Osteocyte (in vitro differentiated cells): ENCODE measurements at regions not wholly inside any gene's neighbourhood (a gene's known extent, or its start where the extent isn't known, plus 50 kb on each side); places are given as distances from the start of the nearest gene placed in this dataset.
A peak's percentile ranks its signal among the peaks of the same experiment; 100 is the strongest.
"Not testable (repeated sequence)": the region's sequence is repeated elsewhere in the genome, so short reads cannot be mapped to it uniquely, and the experiment has no call there.

Experiments
- DNase-seq: peaks from one replicate; pipeline ENCODE4 v3.0.0; 2021; ENCODE audit warnings: mixed read lengths; ENCODE audit not compliant: unreplicated experiment; ENCODE audit errors: extremely low spot score
- H3K27ac Mint-ChIP-seq: one replicate; pipeline ENCODE4 v1.8.0; 2021; ENCODE audit warnings: mild to moderate bottlenecking, mixed read lengths; ENCODE audit not compliant: unreplicated experiment
- H3K27me3 Mint-ChIP-seq: one replicate; pipeline ENCODE4 v1.8.0; 2021; ENCODE audit warnings: mixed read lengths; ENCODE audit not compliant: unreplicated experiment
- H3K36me3 Mint-ChIP-seq: one replicate; pipeline ENCODE4 v1.8.0; 2021; ENCODE audit warnings: mixed read lengths; ENCODE audit not compliant: unreplicated experiment
- H3K4me1 Mint-ChIP-seq: one replicate; pipeline ENCODE4 v1.8.0; 2021; ENCODE audit warnings: mixed read lengths; ENCODE audit not compliant: unreplicated experiment
- H3K4me3 Mint-ChIP-seq: one replicate; pipeline ENCODE4 v1.8.0; 2021; ENCODE audit warnings: mild to moderate bottlenecking, moderate library complexity, mixed read lengths; ENCODE audit not compliant: unreplicated experiment
- H3K9me3 Mint-ChIP-seq: one replicate; pipeline ENCODE4 v1.8.0; 2021; ENCODE audit warnings: mixed read lengths; ENCODE audit not compliant: unreplicated experiment
- TF ChIP-seq, protein P1 (sequence below): fragments of 200-600 bp; sonication (generic); IDR thresholded peaks from 2 replicates; pipeline ENCODE4 v1.5.0; 2021; ENCODE audit warnings: antibody characterized with exemption, mild to moderate bottlenecking, moderate library complexity

- no peaks in the 10 kb centered on the region for H3K9me3 Mint-ChIP-seq
- H3K36me3 Mint-ChIP-seq: no peaks in the 10 kb centered on the region
- no peak overlapping the region for H3K4me3 Mint-ChIP-seq
These were observed 115.4 kb downstream of the MRPL57 start for GRCh38 chr13:21291840-21292239.

DNA sequence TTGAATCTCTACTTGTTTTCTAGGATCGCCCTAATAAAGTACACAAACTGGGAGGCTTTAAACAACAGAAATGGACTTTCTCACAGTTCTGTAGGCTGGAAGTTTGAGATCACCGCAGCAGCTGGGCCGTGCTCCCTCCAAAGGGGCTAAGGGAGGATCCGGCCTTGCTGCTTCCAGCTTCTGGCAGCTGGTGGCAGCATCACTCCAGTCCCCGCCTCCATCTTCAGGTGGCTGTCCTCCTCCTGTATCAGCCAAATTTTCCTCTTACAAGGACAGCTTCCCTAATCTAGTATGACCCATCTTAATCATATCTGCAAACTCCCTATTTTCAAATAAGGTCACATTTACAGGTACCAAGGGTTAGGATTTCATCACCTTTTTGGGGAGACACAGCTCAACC is 120.5 kb downstream of the MRPL57 start:
- not testable (repeated sequence) for H3K36me3 Mint-ChIP-seq, H3K9me3 Mint-ChIP-seq, DNase-seq
- Mint-ChIP-seq H3K4me3 (peak overlapping the region; percentile 18), H3K27me3 (peaks cover 11% of the 10 kb centered on the region), H3K4me1 (peaks cover 21% of the 10 kb centered on the region), H3K27ac (peak overlapping the region; percentile 70)
- TF ChIP-seq, protein P1, sequence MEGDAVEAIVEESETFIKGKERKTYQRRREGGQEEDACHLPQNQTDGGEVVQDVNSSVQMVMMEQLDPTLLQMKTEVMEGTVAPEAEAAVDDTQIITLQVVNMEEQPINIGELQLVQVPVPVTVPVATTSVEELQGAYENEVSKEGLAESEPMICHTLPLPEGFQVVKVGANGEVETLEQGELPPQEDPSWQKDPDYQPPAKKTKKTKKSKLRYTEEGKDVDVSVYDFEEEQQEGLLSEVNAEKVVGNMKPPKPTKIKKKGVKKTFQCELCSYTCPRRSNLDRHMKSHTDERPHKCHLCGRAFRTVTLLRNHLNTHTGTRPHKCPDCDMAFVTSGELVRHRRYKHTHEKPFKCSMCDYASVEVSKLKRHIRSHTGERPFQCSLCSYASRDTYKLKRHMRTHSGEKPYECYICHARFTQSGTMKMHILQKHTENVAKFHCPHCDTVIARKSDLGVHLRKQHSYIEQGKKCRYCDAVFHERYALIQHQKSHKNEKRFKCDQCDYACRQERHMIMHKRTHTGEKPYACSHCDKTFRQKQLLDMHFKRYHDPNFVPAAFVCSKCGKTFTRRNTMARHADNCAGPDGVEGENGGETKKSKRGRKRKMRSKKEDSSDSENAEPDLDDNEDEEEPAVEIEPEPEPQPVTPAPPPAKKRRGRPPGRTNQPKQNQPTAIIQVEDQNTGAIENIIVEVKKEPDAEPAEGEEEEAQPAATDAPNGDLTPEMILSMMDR: peak; percentile 67

More at GRCh38 chr13:21291840-21292239, 115.4 kb downstream of the MRPL57 start:
- Mint-ChIP-seq H3K27me3 (peaks cover 19% of the 10 kb centered on the region), H3K27ac (no peak overlapping the region), H3K4me1 (no peaks in the 10 kb centered on the region)
- TF ChIP-seq, protein P1: no peak
- DNase-seq: no peak

DNA sequence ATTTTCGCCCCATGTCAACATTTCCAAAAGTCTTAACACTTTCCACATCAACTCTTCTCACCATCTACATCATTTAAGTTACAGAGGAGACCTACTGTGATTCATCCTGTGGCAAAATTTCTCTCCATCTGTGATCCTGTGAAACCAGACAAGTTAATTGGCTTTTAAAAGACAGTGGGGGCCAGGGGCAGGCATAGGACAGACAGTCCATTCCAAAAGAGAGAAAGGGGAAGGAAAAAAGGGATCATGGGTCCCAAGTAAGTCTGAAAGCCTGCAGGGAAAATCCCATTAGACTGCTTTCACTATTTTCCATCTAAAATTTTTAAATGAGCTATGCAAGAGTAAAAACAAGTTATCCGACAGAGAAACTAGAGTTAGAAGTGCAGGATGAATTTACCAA is 121.0 kb downstream of the MRPL57 start:
- TF ChIP-seq, protein P1: no peak
- no peak for DNase-seq
- peak overlapping the region; percentile 70 for H3K27ac Mint-ChIP-seq
- peaks cover 21% of the 10 kb centered on the region for H3K4me1 Mint-ChIP-seq
- H3K9me3 Mint-ChIP-seq: no peaks in the 10 kb centered on the region
- peak overlapping the region; percentile 90 for H3K4me3 Mint-ChIP-seq
- H3K27me3 Mint-ChIP-seq: peaks cover 10% of the 10 kb centered on the region
- no peaks in the 10 kb centered on the region for H3K36me3 Mint-ChIP-seq

- Mint-ChIP-seq H3K4me1 (peaks cover 21% of the 10 kb centered on the region), H3K27ac (peak overlapping the region; percentile 70)
These were observed 121.7 kb downstream of the MRPL57 start for GRCh38 chr13:21297914-21298831.

DNA sequence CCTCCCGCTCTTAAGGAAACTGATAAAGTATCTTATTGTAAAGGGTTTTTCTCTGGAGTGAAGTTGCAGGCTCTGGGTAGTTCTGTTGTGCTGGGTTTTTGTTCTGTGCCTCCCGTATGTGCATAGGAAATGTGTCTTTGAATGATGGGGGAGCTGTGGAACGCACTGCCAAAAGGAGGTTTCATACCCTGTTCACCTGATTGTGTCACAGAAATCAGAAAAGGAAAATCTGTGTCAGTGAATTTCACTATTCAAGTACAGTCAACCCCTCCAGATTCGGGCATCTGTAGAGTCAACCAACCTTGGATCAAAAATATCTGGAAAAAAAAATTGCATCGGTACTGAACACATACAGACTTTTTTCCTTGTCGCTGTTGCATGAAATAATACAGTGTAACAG is 127.8 kb downstream of the MRPL57 start:
- no peaks in the 10 kb centered on the region for H3K27me3 Mint-ChIP-seq

More at GRCh38 chr13:21297914-21298831, 121.7 kb downstream of the MRPL57 start:
- peaks cover 5% of the 10 kb centered on the region for H3K27me3 Mint-ChIP-seq
- DNase-seq: peak; percentile 93
- H3K36me3 Mint-ChIP-seq: peaks cover 2% of the 10 kb centered on the region
- no peaks in the 10 kb centered on the region for H3K9me3 Mint-ChIP-seq
- TF ChIP-seq, protein P1: peak; percentile 93
- H3K4me3 Mint-ChIP-seq: peak overlapping the region; percentile 90

DNA sequence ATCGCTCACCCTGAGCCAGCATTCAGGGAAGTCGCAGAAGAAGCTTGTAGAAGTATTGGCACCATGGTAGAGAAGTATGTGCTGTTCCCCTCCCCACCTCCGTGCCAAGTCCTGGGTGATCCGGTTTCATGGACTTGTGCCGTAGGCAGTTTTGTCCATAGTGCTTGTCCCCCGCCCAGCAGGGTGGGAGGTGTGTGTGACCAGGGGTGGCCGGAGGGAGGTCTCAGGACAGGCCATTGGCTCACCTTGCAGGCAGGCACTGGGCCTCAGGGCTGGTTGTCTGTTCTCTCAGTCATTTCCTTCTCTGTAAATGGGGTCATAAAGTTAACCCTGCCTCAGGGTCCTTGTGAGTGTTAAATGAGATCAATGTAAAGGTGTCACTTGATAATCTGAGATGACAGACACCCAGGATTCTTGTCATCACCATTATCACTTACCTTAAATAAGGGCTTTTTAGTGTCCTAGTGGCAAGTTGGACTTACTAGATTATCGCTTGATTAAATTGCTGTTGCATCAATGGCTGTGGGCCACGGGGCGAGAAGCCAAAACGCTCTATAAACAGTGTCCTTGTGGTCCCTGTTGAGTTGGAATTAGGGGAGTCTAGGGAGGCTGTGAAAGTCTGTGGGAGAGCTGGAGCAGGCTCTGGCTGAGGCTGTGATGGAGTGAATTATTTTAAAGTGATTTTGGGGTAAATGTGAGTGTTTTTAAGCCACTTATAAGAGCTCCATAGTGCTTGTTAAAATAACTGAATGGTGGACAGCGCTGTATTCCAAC is 130.0 kb downstream of the MRPL57 start:
- peaks cover 16% of the 10 kb centered on the region for H3K36me3 Mint-ChIP-seq
- not testable (repeated sequence) for H3K9me3 Mint-ChIP-seq, H3K4me3 Mint-ChIP-seq, H3K27ac Mint-ChIP-seq, H3K27me3 Mint-ChIP-seq, DNase-seq, H3K4me1 Mint-ChIP-seq

More for the DNA sequence above, 127.8 kb downstream of the MRPL57 start:
- H3K36me3 Mint-ChIP-seq: peaks cover 13% of the 10 kb centered on the region
- no peak for DNase-seq
- no peak overlapping the region for H3K27ac Mint-ChIP-seq
- no peaks in the 10 kb centered on the region for H3K9me3 Mint-ChIP-seq
- TF ChIP-seq, protein P1: no peak
- no peak overlapping the region for H3K4me3 Mint-ChIP-seq
- H3K4me1 Mint-ChIP-seq: peaks cover 5% of the 10 kb centered on the region

GRCh38 chr13:21307158-21307557 is 130.7 kb downstream of the MRPL57 start:
- H3K36me3 Mint-ChIP-seq: peaks cover 16% of the 10 kb centered on the region
- not testable (repeated sequence) for H3K4me3 Mint-ChIP-seq, H3K27me3 Mint-ChIP-seq, H3K4me1 Mint-ChIP-seq, H3K9me3 Mint-ChIP-seq, DNase-seq, H3K27ac Mint-ChIP-seq
